ENCODE measurements at regions not wholly inside any gene's neighbourhood (a gene's known extent, or its start where the extent isn't known, plus 50 kb on each side); places are given as distances from the start of the nearest gene placed in this dataset.
"Not testable (repeated sequence)": the region's sequence is repeated elsewhere in the genome, so short reads cannot be mapped to it uniquely, and the experiment has no call there.

- WGBS, result 41% methylated on average over 1 of the region's 1 CpG
- H3K4me3 ChIP-seq, result no peak overlapping the region
- H3K4me1 ChIP-seq, result no peaks in the 10 kb centered on the region
- DNase-seq (ENCODE audit: extremely low spot score), result no peak
- TF ChIP-seq CTCF (IDR thresholded peaks at IDR 0.05) (no peak), POLR2A (IDR thresholded peaks at IDR 0.05; ENCODE audit: low read depth) (no peak), EP300 (IDR thresholded peaks at IDR 0.05) (no peak), POLR2AphosphoS5 (IDR thresholded peaks at IDR 0.05) (no peak)
- no peaks in the 10 kb centered on the region for H3K9me3 ChIP-seq
- no peak overlapping the region for H3K27ac ChIP-seq (replicated peaks in 1 of 4)
- H3K36me3 ChIP-seq, result no peaks in the 10 kb centered on the region
- intact Hi-C loops (cut with DNase I), result no loop called here
- no peaks in the 10 kb centered on the region for H3K27me3 ChIP-seq
Observed at GRCh38 chrX:125236955-125237354, 82.7 kb upstream of the TEX13C start.

- H3K9me3 ChIP-seq, result no peaks in the 10 kb centered on the region
- H3K4me1 ChIP-seq, result no peaks in the 10 kb centered on the region
- no peak overlapping the region for H3K4me3 ChIP-seq
- H3K36me3 ChIP-seq, result no peaks in the 10 kb centered on the region
- no peak overlapping the region for H3K27ac ChIP-seq (replicated peaks in 1 of 4)
- TF ChIP-seq EP300 (IDR thresholded peaks at IDR 0.05), result no peak
- no peak for TF ChIP-seq POLR2A (IDR thresholded peaks at IDR 0.05; ENCODE audit: low read depth)
- no peak for TF ChIP-seq CTCF (IDR thresholded peaks at IDR 0.05)
- TF ChIP-seq POLR2AphosphoS5 (IDR thresholded peaks at IDR 0.05), result no peak
- intact Hi-C loops (cut with DNase I), result no loop called here
- no peak for DNase-seq (ENCODE audit: extremely low spot score)
- no peaks in the 10 kb centered on the region for H3K27me3 ChIP-seq
Observed at GRCh38 chrX:125248931-125249330, 70.7 kb upstream of the TEX13C start.

GRCh38 chrX:125255759-125256158 lies 63.9 kb upstream of the TEX13C start:
- H3K27ac ChIP-seq (replicated peaks in 1 of 4); DNase-seq (ENCODE audit: extremely low spot score); H3K9me3 ChIP-seq; H3K4me1 ChIP-seq; H3K27me3 ChIP-seq; H3K36me3 ChIP-seq; H3K4me3 ChIP-seq; intact Hi-C loops (cut with DNase I): not testable (repeated sequence)
- no CpG with 5 or more reads among the region's 20 CpGs for WGBS

- DNase-seq (ENCODE audit: extremely low spot score), result no peak
- TF ChIP-seq EP300 (IDR thresholded peaks at IDR 0.05), result no peak
- no peak for TF ChIP-seq POLR2A (IDR thresholded peaks at IDR 0.05; ENCODE audit: low read depth)
- no peak for TF ChIP-seq CTCF (IDR thresholded peaks at IDR 0.05)
- no peak for TF ChIP-seq POLR2AphosphoS5 (IDR thresholded peaks at IDR 0.05)
- H3K27ac ChIP-seq (replicated peaks in 1 of 4), result no peak overlapping the region
- WGBS, result 71% methylated on average over 6 of the region's 6 CpGs
- no peaks in the 10 kb centered on the region for H3K36me3 ChIP-seq
- intact Hi-C loops (cut with DNase I), result no loop called here
- H3K9me3 ChIP-seq, result no peaks in the 10 kb centered on the region
- no peaks in the 10 kb centered on the region for H3K4me1 ChIP-seq
- H3K4me3 ChIP-seq, result no peak overlapping the region
- H3K27me3 ChIP-seq, result no peaks in the 10 kb centered on the region
Observed at GRCh38 chrX:125262836-125263235, 56.8 kb upstream of the TEX13C start.

- intact Hi-C loops (cut with DNase I), result no loop called here
- no peak for DNase-seq (ENCODE audit: extremely low spot score)
- Histone ChIP-seq H3K4me3 (no peak overlapping the region), H3K27me3 (no peaks in the 10 kb centered on the region), H3K27ac (replicated peaks in 1 of 4) (no peak overlapping the region), H3K36me3 (no peaks in the 10 kb centered on the region), H3K9me3 (no peaks in the 10 kb centered on the region), H3K4me1 (no peaks in the 10 kb centered on the region)
- no peak for TF ChIP-seq CTCF (IDR thresholded peaks at IDR 0.05)
- no peak for TF ChIP-seq POLR2A (IDR thresholded peaks at IDR 0.05; ENCODE audit: low read depth)
- no peak for TF ChIP-seq EP300 (IDR thresholded peaks at IDR 0.05)
- TF ChIP-seq POLR2AphosphoS5 (IDR thresholded peaks at IDR 0.05), result no peak
- WGBS, result 96% methylated on average over 4 of the region's 4 CpGs
Observed at GRCh38 chrX:125266153-125266660, 53.5 kb upstream of the TEX13C start.
